CD4-positive, alpha-beta T cell (primary cell): ENCODE measurements at regions not wholly inside any gene's neighbourhood (a gene's known extent, or its start where the extent isn't known, plus 50 kb on each side); places are given as distances from the start of the nearest gene placed in this dataset.

Experiments
- ATAC-seq: fragments of 200-7000 bp; cut with Tn5 transposase; one replicate; pipeline ENCODE4 v1.10.0; 2022; ENCODE audit warnings: mild to moderate bottlenecking; ENCODE audit not compliant: poor library complexity
- CTCF ChIA-PET: fragments of 350-600 bp; sonication (Branson Sonifier 250); formaldehyde crosslinking; loops from one replicate; lab custom pipeline; 2021; ENCODE audit warnings: antibody characterized with exemption, inconsistent platforms; lab: Charles Lee
- POLR2A ChIA-PET: fragments of 350-600 bp; sonication (Branson Sonifier 250); formaldehyde crosslinking; loops from one replicate; lab custom pipeline; 2021; ENCODE audit warnings: antibody characterized with exemption, inconsistent platforms; lab: Charles Lee
- DNase-seq, 14 experiments: peaks; one replicate each; pipeline ENCODE4 v3.0.0-alpha.2; 2013 to 2020; ENCODE audit warnings: mixed read lengths in 2 of 14
- H3K27ac ChIP-seq, 2 donors: one replicate each; pipeline versions ENCODE4 v1.5.1 to v1.7.0; 2013; ENCODE audit warnings: low read length in 2 of 2, low read depth in 1 of 2, mild to moderate bottlenecking in 1 of 2
- H3K27me3 ChIP-seq, 2 experiments: 1 replicate in 1 of 2; 2 replicates in 1 of 2; pipeline versions ENCODE4 v1.6.1 to v1.7.0; 2013; ENCODE audit warnings: low read length in 2 of 2, control low read depth in 1 of 2, mild to moderate bottlenecking in 1 of 2, moderate library complexity in 1 of 2; ENCODE audit not compliant: insufficient read depth in 2 of 2, control insufficient read depth in 1 of 2
- H3K36me3 ChIP-seq: one replicate; pipeline ENCODE4 v1.6.1; 2013; ENCODE audit warnings: low read length, control low read depth; ENCODE audit not compliant: insufficient read depth
- H3K4me1 ChIP-seq: one replicate; pipeline ENCODE4 v1.6.1; 2013; ENCODE audit warnings: low read length, control low read depth; ENCODE audit not compliant: insufficient read depth
- H3K4me3 ChIP-seq: one replicate; pipeline ENCODE4 v1.5.1; 2013; ENCODE audit warnings: mild to moderate bottlenecking, low read length, moderate library complexity
- H3K9me3 ChIP-seq, 2 experiments: 1 replicate in 1 of 2; 2 replicates in 1 of 2; pipeline versions ENCODE4 v1.6.1 to v1.7.0; 2013; ENCODE audit warnings: low read length in 2 of 2, mild to moderate bottlenecking in 2 of 2, control low read depth in 1 of 2, moderate library complexity in 1 of 2; ENCODE audit not compliant: control insufficient read depth in 1 of 2, insufficient read depth in 1 of 2
- H3K27ac Mint-ChIP-seq: one replicate; pipeline ENCODE4 v1.8.0; 2020; ENCODE audit warnings: mixed read lengths
- H3K27me3 Mint-ChIP-seq: one replicate; pipeline ENCODE4 v1.8.0; 2021; ENCODE audit warnings: mixed read lengths
- H3K36me3 Mint-ChIP-seq: one replicate; pipeline ENCODE4 v1.8.0; 2021; ENCODE audit warnings: low read depth, mixed read lengths
- H3K4me1 Mint-ChIP-seq: one replicate; pipeline ENCODE4 v1.8.0; 2021; ENCODE audit warnings: low read depth, mixed read lengths
- H3K4me3 Mint-ChIP-seq: one replicate; pipeline ENCODE4 v1.8.0; 2020; ENCODE audit warnings: mild to moderate bottlenecking, mixed read lengths
- H3K9me3 Mint-ChIP-seq: one replicate; pipeline ENCODE4 v1.8.0; 2020; ENCODE audit warnings: mixed read lengths
- intact Hi-C, 2 experiments: fragments of 100-400 bp; cut with DNase I in 1 of 2; cut with micrococcal nuclease in 1 of 2; formaldehyde crosslinking; loops; one replicate each; pipeline versions ENCODE4 v1.15.1 to v1.9.0; 2023 to 2025; cut with DNase I, micrococcal nuclease
- TF ChIP-seq, protein P1 (sequence below): fragments of 200-600 bp; IDR thresholded peaks from one replicate; pipeline ENCODE4 v1.8.0; 2022; ENCODE audit warnings: antibody characterized with exemption, mild to moderate bottlenecking

DNA sequence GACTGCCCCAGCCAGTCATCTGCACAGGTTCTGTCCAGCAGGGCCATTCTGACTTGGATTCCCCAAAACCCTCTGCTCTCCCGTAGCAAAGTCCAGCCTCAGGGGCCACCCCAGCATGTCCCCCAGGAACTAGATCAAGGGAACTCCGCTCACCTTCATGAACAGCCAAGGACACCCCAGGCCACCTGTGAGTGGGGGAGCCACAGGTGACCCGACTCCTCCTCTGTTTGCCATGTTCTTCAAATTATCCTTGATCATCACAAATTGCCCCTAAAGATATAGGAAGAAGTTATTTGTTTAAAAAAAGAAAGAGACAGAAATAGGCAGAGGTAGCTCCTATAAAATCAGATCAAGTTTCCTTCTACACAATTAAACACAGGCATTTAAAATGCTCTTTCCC, 475.0 kb downstream of the MATN1 start:
- no peak overlapping the region for H3K4me3 Mint-ChIP-seq
- Histone ChIP-seq H3K4me3 (no peak overlapping the region), H3K27ac (no peak overlapping the region), H3K27me3 (peaks cover 2 to 6% of the 10 kb centered on the region in 2 experiments), H3K36me3 (no peaks in the 10 kb centered on the region), H3K4me1 (no peaks in the 10 kb centered on the region), H3K9me3 (no peaks in the 10 kb centered on the region)
- no peak overlapping the region for H3K27ac Mint-ChIP-seq
- no peaks in the 10 kb centered on the region for H3K36me3 Mint-ChIP-seq
- H3K9me3 Mint-ChIP-seq, result no peaks in the 10 kb centered on the region
- ChIA-PET CTCF (no interaction called here), POLR2A (no interaction called here)
- peaks cover 24% of the 10 kb centered on the region for H3K27me3 Mint-ChIP-seq
- H3K4me1 Mint-ChIP-seq, result no peaks in the 10 kb centered on the region
- no peak for ATAC-seq
- intact Hi-C loops, result no loop called here
- TF ChIP-seq, protein P1, sequence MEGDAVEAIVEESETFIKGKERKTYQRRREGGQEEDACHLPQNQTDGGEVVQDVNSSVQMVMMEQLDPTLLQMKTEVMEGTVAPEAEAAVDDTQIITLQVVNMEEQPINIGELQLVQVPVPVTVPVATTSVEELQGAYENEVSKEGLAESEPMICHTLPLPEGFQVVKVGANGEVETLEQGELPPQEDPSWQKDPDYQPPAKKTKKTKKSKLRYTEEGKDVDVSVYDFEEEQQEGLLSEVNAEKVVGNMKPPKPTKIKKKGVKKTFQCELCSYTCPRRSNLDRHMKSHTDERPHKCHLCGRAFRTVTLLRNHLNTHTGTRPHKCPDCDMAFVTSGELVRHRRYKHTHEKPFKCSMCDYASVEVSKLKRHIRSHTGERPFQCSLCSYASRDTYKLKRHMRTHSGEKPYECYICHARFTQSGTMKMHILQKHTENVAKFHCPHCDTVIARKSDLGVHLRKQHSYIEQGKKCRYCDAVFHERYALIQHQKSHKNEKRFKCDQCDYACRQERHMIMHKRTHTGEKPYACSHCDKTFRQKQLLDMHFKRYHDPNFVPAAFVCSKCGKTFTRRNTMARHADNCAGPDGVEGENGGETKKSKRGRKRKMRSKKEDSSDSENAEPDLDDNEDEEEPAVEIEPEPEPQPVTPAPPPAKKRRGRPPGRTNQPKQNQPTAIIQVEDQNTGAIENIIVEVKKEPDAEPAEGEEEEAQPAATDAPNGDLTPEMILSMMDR, result no peak
- no peak for DNase-seq

DNA sequence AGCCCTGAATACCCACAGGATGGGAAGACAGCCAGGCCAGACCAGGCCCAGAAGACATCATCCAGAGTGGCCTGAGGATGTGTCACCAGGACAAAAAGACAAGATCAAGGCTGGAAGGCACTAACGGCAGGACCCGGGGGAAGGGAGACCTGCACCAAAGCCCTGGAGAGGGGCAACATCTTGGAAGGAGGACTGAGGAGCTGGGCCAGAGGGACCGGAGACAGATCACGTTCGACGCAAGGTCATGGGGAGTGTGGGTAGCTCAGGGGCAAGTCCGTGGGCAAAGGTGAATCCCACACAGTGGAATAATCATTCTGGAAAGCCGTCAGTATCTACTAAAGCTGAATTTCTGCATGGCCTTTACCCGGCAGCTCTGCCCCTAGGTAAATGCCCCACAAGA, 478.6 kb downstream of the MATN1 start:
- no peak for ATAC-seq

DNA sequence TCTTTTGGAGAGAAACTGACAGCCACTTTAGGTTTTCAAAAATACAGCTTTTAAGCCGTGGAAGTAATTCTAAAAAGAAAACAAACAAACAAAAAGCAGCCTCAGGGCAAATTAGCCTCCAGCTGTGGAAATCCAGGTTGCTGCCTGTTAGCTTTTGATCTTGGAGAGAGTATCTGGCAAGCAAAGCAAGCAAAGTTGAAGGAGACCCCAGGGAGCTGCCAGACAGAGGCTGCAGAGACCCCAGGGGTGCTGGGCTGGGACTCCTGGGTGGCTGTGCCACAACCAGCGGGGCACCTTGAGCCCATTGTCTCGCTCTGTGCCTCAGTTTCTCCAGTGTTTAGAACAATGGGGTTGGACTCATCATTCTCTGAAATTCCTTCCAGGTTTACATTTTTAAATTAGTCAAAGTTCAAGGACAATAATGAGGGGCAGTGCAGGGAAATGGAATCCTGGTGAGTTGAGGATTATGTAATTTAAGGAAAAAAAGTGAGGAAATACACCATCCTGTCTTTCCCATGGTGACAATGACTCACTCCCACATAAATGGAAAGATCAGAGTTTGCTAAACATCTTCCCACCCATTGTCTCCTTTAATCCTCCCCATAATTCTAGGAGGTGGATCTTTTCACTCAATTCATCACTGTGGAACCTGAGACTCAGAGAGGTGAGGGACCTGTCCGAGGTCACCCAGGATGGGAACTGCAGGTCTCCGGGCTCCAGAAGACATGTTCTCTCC, 480.5 kb downstream of the MATN1 start:
- H3K4me3 Mint-ChIP-seq, result no peak overlapping the region
- H3K36me3 ChIP-seq, result no peaks in the 10 kb centered on the region
- H3K27ac ChIP-seq, result no peak overlapping the region
- intact Hi-C loops, result no loop called here
- H3K36me3 Mint-ChIP-seq, result no peaks in the 10 kb centered on the region
- peaks cover 39% of the 10 kb centered on the region for H3K27me3 Mint-ChIP-seq
- H3K27ac Mint-ChIP-seq, result no peak overlapping the region
- no peak overlapping the region for H3K4me3 ChIP-seq
- ATAC-seq (no peak), DNase-seq (no peak)
- H3K27me3 ChIP-seq, result peaks cover 3 to 15% of the 10 kb centered on the region in 2 experiments
- TF ChIP-seq, protein P1, result no peak
- no peaks in the 10 kb centered on the region for H3K4me1 ChIP-seq
- no peaks in the 10 kb centered on the region for H3K4me1 Mint-ChIP-seq
- H3K9me3 Mint-ChIP-seq, result peaks cover 3% of the 10 kb centered on the region
- no peaks in the 10 kb centered on the region for H3K9me3 ChIP-seq
- CTCF ChIA-PET, result no interaction called here
- POLR2A ChIA-PET, result no interaction called here

More for the DNA sequence above, 478.6 kb downstream of the MATN1 start:
- Histone ChIP-seq H3K4me3 (no peak overlapping the region), H3K27ac (no peak overlapping the region), H3K9me3 (no peaks in the 10 kb centered on the region), H3K27me3 (peaks cover 5 to 15% of the 10 kb centered on the region in 2 experiments), H3K36me3 (no peaks in the 10 kb centered on the region), H3K4me1 (no peaks in the 10 kb centered on the region)
- no peaks in the 10 kb centered on the region for H3K9me3 Mint-ChIP-seq
- DNase-seq, result no peak
- TF ChIP-seq, protein P1, result no peak
- peaks cover 36% of the 10 kb centered on the region for H3K27me3 Mint-ChIP-seq
- POLR2A ChIA-PET, result no interaction called here
- CTCF ChIA-PET, result no interaction called here
- no peak overlapping the region for H3K4me3 Mint-ChIP-seq
- H3K36me3 Mint-ChIP-seq, result no peaks in the 10 kb centered on the region
- H3K27ac Mint-ChIP-seq, result no peak overlapping the region
- H3K4me1 Mint-ChIP-seq, result no peaks in the 10 kb centered on the region
- intact Hi-C loops, result no loop called here
